ENCODE measurements at regions not wholly inside any gene's neighbourhood (a gene's known extent, or its start where the extent isn't known, plus 50 kb on each side); places are given as distances from the start of the nearest gene placed in this dataset.
"Not testable (repeated sequence)": the region's sequence is repeated elsewhere in the genome, so short reads cannot be mapped to it uniquely, and the experiment has no call there.

- H4K20me1 ChIP-seq (ENCODE audit: insufficient read depth, low read length) = no peaks in the 10 kb centered on the region
- ATAC-seq (ENCODE audit: insufficient read depth, low read depth) = no peak
- H3K79me2 ChIP-seq (ENCODE audit: insufficient read depth, low read length) = no peaks in the 10 kb centered on the region
- H3K4me2 ChIP-seq (ENCODE audit: insufficient read depth, low read length) = no peak overlapping the region
- no peaks in the 10 kb centered on the region for H3K4me1 ChIP-seq (ENCODE audit: insufficient read depth, low read length)
- no peak overlapping the region for H3K9ac ChIP-seq (ENCODE audit: low read depth, low read length)
- no peak overlapping the region for H2AFZ ChIP-seq (ENCODE audit: low read depth, low read length)
- no peaks in the 10 kb centered on the region for H3K9me3 ChIP-seq (ENCODE audit: insufficient read depth, low read length, severe bottlenecking)
- no peak for TF ChIP-seq EZH2 (IDR thresholded peaks at IDR 0.05; ENCODE audit: borderline replicate concordance, low read depth, low read length, severe bottlenecking)
- no peak for TF ChIP-seq CTCF (IDR thresholded peaks at IDR 0.05; ENCODE audit: borderline replicate concordance, extremely low read depth, low read length, poor library complexity, severe bottlenecking)
- no peaks in the 10 kb centered on the region for H3K36me3 ChIP-seq (ENCODE audit: insufficient read depth, low read length)
- H3K4me3 ChIP-seq (ENCODE audit: low read depth in 1 of 2, low read length in 2 of 2) = no peak overlapping the region
- no peak for DNase-seq
- no peak overlapping the region for H3K27ac ChIP-seq (ENCODE audit: low read length)
- no peaks in the 10 kb centered on the region for H3K27me3 ChIP-seq (ENCODE audit: insufficient read depth, low read length, poor library complexity)
These were observed 220.4 kb downstream of the CPS1 start for GRCh38 chr2:210776756-210777155.

GRCh38 chr2:210782222-210782621, 225.8 kb downstream of the CPS1 start:
- ATAC-seq (ENCODE audit: insufficient read depth, low read depth) = no peak
- Histone ChIP-seq H3K9ac (ENCODE audit: low read depth, low read length) (no peak overlapping the region), H3K4me3 (ENCODE audit: low read depth in 1 of 2, low read length in 2 of 2) (no peak overlapping the region), H3K27ac (ENCODE audit: low read length) (no peak overlapping the region), H4K20me1 (ENCODE audit: insufficient read depth, low read length) (no peaks in the 10 kb centered on the region), H3K4me2 (ENCODE audit: insufficient read depth, low read length) (no peak overlapping the region), H3K9me3 (ENCODE audit: insufficient read depth, low read length, severe bottlenecking) (no peaks in the 10 kb centered on the region), H2AFZ (ENCODE audit: low read depth, low read length) (no peak overlapping the region), H3K79me2 (ENCODE audit: insufficient read depth, low read length) (no peaks in the 10 kb centered on the region), H3K27me3 (ENCODE audit: insufficient read depth, low read length, poor library complexity) (no peaks in the 10 kb centered on the region), H3K4me1 (ENCODE audit: insufficient read depth, low read length) (no peaks in the 10 kb centered on the region), H3K36me3 (ENCODE audit: insufficient read depth, low read length) (no peaks in the 10 kb centered on the region)
- TF ChIP-seq EZH2 (IDR thresholded peaks at IDR 0.05; ENCODE audit: borderline replicate concordance, low read depth, low read length, severe bottlenecking) (no peak), CTCF (IDR thresholded peaks at IDR 0.05; ENCODE audit: borderline replicate concordance, extremely low read depth, low read length, poor library complexity, severe bottlenecking) (no peak)
- no peak for DNase-seq

- H4K20me1 ChIP-seq (ENCODE audit: insufficient read depth, low read length); H3K27ac ChIP-seq (ENCODE audit: low read length); H3K4me1 ChIP-seq (ENCODE audit: insufficient read depth, low read length); H3K36me3 ChIP-seq (ENCODE audit: insufficient read depth, low read length); DNase-seq; ATAC-seq (ENCODE audit: insufficient read depth, low read depth); H3K9me3 ChIP-seq (ENCODE audit: insufficient read depth, low read length, severe bottlenecking); H3K79me2 ChIP-seq (ENCODE audit: insufficient read depth, low read length); H2AFZ ChIP-seq (ENCODE audit: low read depth, low read length); H3K27me3 ChIP-seq (ENCODE audit: insufficient read depth, low read length, poor library complexity); H3K4me3 ChIP-seq (ENCODE audit: low read depth in 1 of 2, low read length in 2 of 2); H3K4me2 ChIP-seq (ENCODE audit: insufficient read depth, low read length); H3K9ac ChIP-seq (ENCODE audit: low read depth, low read length): not testable (repeated sequence)
These were observed 231.4 kb downstream of the CPS1 start for GRCh38 chr2:210787831-210788230.

GRCh38 chr2:210792000-210792399, 235.6 kb downstream of the CPS1 start:
- no peak for DNase-seq
- Histone ChIP-seq H3K4me3 (ENCODE audit: low read depth in 1 of 2, low read length in 2 of 2) (no peak overlapping the region), H3K36me3 (ENCODE audit: insufficient read depth, low read length) (no peaks in the 10 kb centered on the region), H3K27ac (ENCODE audit: low read length) (no peak overlapping the region), H3K9ac (ENCODE audit: low read depth, low read length) (no peak overlapping the region), H4K20me1 (ENCODE audit: insufficient read depth, low read length) (no peaks in the 10 kb centered on the region), H3K79me2 (ENCODE audit: insufficient read depth, low read length) (no peaks in the 10 kb centered on the region), H3K4me2 (ENCODE audit: insufficient read depth, low read length) (no peak overlapping the region), H3K4me1 (ENCODE audit: insufficient read depth, low read length) (no peaks in the 10 kb centered on the region), H3K27me3 (ENCODE audit: insufficient read depth, low read length, poor library complexity) (no peaks in the 10 kb centered on the region), H2AFZ (ENCODE audit: low read depth, low read length) (no peak overlapping the region), H3K9me3 (ENCODE audit: insufficient read depth, low read length, severe bottlenecking) (no peaks in the 10 kb centered on the region)
- no peak for ATAC-seq (ENCODE audit: insufficient read depth, low read depth)
- TF ChIP-seq EZH2 (IDR thresholded peaks at IDR 0.05; ENCODE audit: borderline replicate concordance, low read depth, low read length, severe bottlenecking) (no peak), CTCF (IDR thresholded peaks at IDR 0.05; ENCODE audit: borderline replicate concordance, extremely low read depth, low read length, poor library complexity, severe bottlenecking) (no peak)

Measured in DND-41 (cell line).